ENCODE measurements at regions not wholly inside any gene's neighbourhood (a gene's known extent, or its start where the extent isn't known, plus 50 kb on each side); places are given as distances from the start of the nearest gene placed in this dataset.

DNA sequence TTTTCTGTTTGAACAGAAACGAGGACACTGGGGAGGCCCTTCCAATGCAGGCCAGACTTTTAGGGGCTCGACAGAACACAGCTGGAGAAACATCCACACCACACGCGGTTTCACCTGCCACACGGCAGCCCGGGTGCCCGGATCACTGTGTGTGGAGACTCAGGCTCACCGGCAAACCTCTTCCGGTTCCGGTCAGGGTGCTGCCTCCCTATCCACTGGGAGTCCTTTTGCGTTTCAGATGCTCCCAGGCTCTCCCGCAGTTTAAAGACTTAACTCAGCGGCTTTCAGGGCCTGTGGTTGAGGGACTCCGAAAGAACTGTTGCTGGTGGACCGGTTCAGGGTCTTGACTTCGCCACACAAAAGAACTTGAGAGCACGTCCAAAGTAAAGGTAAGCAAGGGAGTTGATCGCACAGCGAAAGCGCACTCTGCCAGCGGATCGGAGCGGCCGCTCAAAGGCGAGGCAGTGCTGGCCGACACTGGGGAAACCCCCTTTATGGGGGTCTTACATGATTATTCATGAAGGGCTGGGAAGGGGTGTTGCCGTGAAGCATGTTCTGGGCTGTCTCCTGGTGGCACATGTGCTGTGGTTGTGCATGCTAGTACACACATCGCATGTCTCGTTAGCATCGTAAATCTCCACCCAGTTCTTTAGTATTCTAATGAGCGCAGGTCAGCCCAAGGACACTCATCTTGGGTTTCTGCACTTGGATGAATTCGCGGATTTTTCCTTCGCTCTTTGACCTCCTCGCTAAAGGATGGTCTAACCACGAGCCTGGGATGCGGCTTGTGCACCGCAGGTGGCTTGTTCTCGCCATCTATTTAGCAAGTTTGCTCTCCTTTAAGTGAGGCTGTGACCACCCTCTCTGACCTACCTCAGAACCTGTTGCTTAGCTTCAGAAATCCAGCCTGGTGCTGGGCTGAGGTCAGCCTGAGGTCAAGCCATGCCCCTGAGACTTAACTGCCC lies 180.3 kb downstream of the CDH26 start:
- TF ChIP-seq, protein P1, sequence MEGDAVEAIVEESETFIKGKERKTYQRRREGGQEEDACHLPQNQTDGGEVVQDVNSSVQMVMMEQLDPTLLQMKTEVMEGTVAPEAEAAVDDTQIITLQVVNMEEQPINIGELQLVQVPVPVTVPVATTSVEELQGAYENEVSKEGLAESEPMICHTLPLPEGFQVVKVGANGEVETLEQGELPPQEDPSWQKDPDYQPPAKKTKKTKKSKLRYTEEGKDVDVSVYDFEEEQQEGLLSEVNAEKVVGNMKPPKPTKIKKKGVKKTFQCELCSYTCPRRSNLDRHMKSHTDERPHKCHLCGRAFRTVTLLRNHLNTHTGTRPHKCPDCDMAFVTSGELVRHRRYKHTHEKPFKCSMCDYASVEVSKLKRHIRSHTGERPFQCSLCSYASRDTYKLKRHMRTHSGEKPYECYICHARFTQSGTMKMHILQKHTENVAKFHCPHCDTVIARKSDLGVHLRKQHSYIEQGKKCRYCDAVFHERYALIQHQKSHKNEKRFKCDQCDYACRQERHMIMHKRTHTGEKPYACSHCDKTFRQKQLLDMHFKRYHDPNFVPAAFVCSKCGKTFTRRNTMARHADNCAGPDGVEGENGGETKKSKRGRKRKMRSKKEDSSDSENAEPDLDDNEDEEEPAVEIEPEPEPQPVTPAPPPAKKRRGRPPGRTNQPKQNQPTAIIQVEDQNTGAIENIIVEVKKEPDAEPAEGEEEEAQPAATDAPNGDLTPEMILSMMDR (IDR thresholded peaks at IDR 0.05), result no peak
- TF ChIP-seq POLR2A (IDR thresholded peaks at IDR 0.05), result no peak
